Activated T-helper 2 cell treated with anti-CD3 and anti-CD28 coated beads, Interferon-gamma antibody, Interleukin-2, Interleukin-4, amounts not matched to agents 10 μg/mL and 5 μg/mL and 100 μg/mL, durations not matched to agents 14 hours and 24 hours and 36 hours (primary cell): ENCODE measurements at regions not wholly inside any gene's neighbourhood (a gene's known extent, or its start where the extent isn't known, plus 50 kb on each side); places are given as distances from the start of the nearest gene placed in this dataset.

Source experiments
- DNase-seq: peaks from one replicate; pipeline ENCODE4 v3.0.0; 2021; ENCODE audit warnings: low spot score
- H3K27ac Mint-ChIP-seq: one replicate; pipeline ENCODE4 v1.8.0; 2021; ENCODE audit warnings: mixed read lengths
- H3K27me3 Mint-ChIP-seq: one replicate; pipeline ENCODE4 v1.8.0; 2021; ENCODE audit warnings: low read depth, mixed read lengths
- H3K36me3 Mint-ChIP-seq: one replicate; pipeline ENCODE4 v1.8.0; 2021; ENCODE audit warnings: low read depth, mixed read lengths
- H3K4me1 Mint-ChIP-seq: one replicate; pipeline ENCODE4 v1.8.0; 2021; ENCODE audit warnings: low read depth, mixed read lengths
- H3K4me3 Mint-ChIP-seq: one replicate; pipeline ENCODE4 v1.8.0; 2021; ENCODE audit warnings: low read depth, mild to moderate bottlenecking, moderate library complexity, mixed read lengths
- H3K9me3 Mint-ChIP-seq: one replicate; pipeline ENCODE4 v1.8.0; 2021; ENCODE audit warnings: mixed read lengths
- intact Hi-C: fragments of 100-400 bp; cut with micrococcal nuclease; formaldehyde crosslinking; loops from one replicate; pipeline ENCODE4 v1.15.1; 2023

DNA sequence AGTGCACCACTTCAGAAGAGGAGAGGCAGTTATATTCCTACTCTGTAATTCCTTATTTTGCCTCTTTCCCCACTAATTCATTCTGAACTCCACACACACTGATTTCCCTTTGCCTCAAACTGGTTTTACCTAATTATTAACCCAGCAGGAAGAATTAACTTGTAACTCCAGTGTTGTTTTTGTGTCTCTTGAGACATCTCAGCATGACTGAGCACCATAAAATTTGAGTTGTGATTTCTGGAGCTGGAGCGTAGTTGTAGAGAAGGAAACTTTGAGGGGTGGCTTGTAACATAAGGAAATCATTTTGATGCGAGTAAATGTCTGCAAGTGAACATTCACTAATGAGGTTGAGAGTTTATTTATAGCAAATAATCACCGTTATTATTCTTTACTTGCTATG lies 265.2 kb downstream of the TMEM38B start:
- no peak overlapping the region for H3K27ac Mint-ChIP-seq
- no peaks in the 10 kb centered on the region for H3K27me3 Mint-ChIP-seq
- no peaks in the 10 kb centered on the region for H3K36me3 Mint-ChIP-seq
- no peak overlapping the region for H3K4me3 Mint-ChIP-seq
- intact Hi-C loops: no loop called here
- DNase-seq: no peak
- no peaks in the 10 kb centered on the region for H3K9me3 Mint-ChIP-seq
- no peaks in the 10 kb centered on the region for H3K4me1 Mint-ChIP-seq

GRCh38 chr9:105963343-105964099 lies 269.2 kb downstream of the TMEM38B start:
- Mint-ChIP-seq H3K4me1 (no peaks in the 10 kb centered on the region), H3K27me3 (no peaks in the 10 kb centered on the region), H3K9me3 (no peaks in the 10 kb centered on the region), H3K36me3 (no peaks in the 10 kb centered on the region), H3K27ac (no peak overlapping the region), H3K4me3 (no peak overlapping the region)
- intact Hi-C loops: no loop called here
- DNase-seq: no peak

- H3K4me1 Mint-ChIP-seq: no peaks in the 10 kb centered on the region
- no peaks in the 10 kb centered on the region for H3K9me3 Mint-ChIP-seq
- no peaks in the 10 kb centered on the region for H3K36me3 Mint-ChIP-seq
- no peaks in the 10 kb centered on the region for H3K27me3 Mint-ChIP-seq
- no peak for DNase-seq
- intact Hi-C loops: no loop called here
- H3K27ac Mint-ChIP-seq: no peak overlapping the region
- H3K4me3 Mint-ChIP-seq: no peak overlapping the region
Observed at GRCh38 chr9:105964156-105964555, 269.8 kb downstream of the TMEM38B start.

- no peak overlapping the region for H3K4me3 Mint-ChIP-seq
- no peaks in the 10 kb centered on the region for H3K36me3 Mint-ChIP-seq
- no peak overlapping the region for H3K27ac Mint-ChIP-seq
- no peak for DNase-seq
- H3K9me3 Mint-ChIP-seq: no peaks in the 10 kb centered on the region
- intact Hi-C loops: no loop called here
- H3K27me3 Mint-ChIP-seq: no peaks in the 10 kb centered on the region
- no peaks in the 10 kb centered on the region for H3K4me1 Mint-ChIP-seq
Observed at GRCh38 chr9:105966834-105967233, 272.5 kb downstream of the TMEM38B start.

DNA sequence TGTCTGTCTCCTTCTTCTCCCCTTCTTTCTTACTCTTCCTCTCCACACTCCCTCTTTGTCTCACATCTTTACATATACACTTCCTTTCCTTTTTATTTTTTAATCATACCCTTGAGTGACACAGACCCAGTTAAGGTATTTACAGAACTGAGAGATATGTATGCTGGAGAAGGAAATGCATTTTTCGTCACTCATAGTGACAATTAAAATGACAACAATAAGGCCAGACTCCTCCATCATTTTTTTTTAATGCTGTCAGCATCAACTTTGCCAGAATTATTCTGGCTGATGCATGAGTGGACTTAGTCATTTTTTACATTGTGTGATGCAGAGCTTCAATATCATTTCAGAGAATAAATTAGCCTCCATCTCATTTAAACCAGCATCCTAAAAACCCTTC lies 272.9 kb downstream of the TMEM38B start:
- DNase-seq: no peak
- Mint-ChIP-seq H3K4me3 (no peak overlapping the region), H3K9me3 (no peaks in the 10 kb centered on the region), H3K27me3 (no peaks in the 10 kb centered on the region), H3K4me1 (no peaks in the 10 kb centered on the region), H3K36me3 (no peaks in the 10 kb centered on the region), H3K27ac (no peak overlapping the region)
- intact Hi-C loops: no loop called here

DNA sequence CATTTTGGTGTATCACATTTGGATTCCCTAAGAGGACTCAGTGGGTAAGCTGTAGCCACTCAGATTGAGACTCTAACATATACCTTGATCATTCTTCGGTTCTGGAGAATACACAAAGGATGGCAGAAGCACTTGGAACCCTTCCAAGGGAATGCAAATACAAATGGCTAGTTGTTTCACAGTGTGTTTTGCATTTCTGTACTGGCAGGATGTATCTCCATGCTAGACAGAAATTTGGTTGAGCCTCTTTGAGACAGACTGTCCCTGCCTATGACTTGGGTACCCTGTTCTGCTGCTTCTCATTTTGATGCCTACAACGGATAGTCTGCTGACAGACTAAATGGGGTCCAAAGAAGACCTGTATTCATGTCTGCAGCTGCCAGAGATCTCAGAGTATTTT lies 273.5 kb downstream of the TMEM38B start:
- no peaks in the 10 kb centered on the region for H3K36me3 Mint-ChIP-seq
- no peak for DNase-seq
- no peak overlapping the region for H3K4me3 Mint-ChIP-seq
- H3K9me3 Mint-ChIP-seq: no peaks in the 10 kb centered on the region
- H3K27ac Mint-ChIP-seq: no peak overlapping the region
- H3K4me1 Mint-ChIP-seq: no peaks in the 10 kb centered on the region
- no peaks in the 10 kb centered on the region for H3K27me3 Mint-ChIP-seq
- intact Hi-C loops: no loop called here

- no peaks in the 10 kb centered on the region for H3K4me1 Mint-ChIP-seq
- no peaks in the 10 kb centered on the region for H3K27me3 Mint-ChIP-seq
- intact Hi-C loops: no loop called here
- no peak overlapping the region for H3K4me3 Mint-ChIP-seq
- H3K27ac Mint-ChIP-seq: no peak overlapping the region
- no peak for DNase-seq
- H3K9me3 Mint-ChIP-seq: no peaks in the 10 kb centered on the region
- H3K36me3 Mint-ChIP-seq: no peaks in the 10 kb centered on the region
Observed at GRCh38 chr9:105968811-105969466, 274.6 kb downstream of the TMEM38B start.

DNA sequence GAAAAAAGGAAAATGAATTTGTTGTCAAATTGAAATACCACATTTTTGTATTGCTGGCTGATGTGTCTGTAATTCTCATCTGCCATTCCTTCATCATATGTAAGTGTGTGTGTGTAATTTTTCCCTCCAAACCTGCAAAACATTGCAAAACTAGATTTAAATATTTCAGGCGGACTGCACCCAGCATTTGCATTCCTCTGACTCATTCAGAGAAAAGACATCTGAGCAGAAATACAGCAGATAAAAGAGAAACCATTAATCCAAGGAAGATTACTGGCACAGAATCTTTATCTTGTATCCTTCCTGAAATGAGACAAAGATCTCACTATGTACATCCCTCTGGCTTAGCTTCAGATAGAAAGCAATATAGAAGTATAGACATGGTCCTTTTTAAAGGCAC lies 275.3 kb downstream of the TMEM38B start:
- no peak overlapping the region for H3K4me3 Mint-ChIP-seq
- no peak overlapping the region for H3K27ac Mint-ChIP-seq
- H3K4me1 Mint-ChIP-seq: no peaks in the 10 kb centered on the region
- DNase-seq: no peak
- H3K27me3 Mint-ChIP-seq: no peaks in the 10 kb centered on the region
- intact Hi-C loops: no loop called here
- H3K9me3 Mint-ChIP-seq: no peaks in the 10 kb centered on the region
- no peaks in the 10 kb centered on the region for H3K36me3 Mint-ChIP-seq

- intact Hi-C loops: no loop called here
- Mint-ChIP-seq H3K36me3 (no peaks in the 10 kb centered on the region), H3K4me3 (no peak overlapping the region), H3K4me1 (no peaks in the 10 kb centered on the region), H3K27me3 (no peaks in the 10 kb centered on the region), H3K27ac (no peak overlapping the region), H3K9me3 (no peaks in the 10 kb centered on the region)
- no peak for DNase-seq
Observed at GRCh38 chr9:105971986-105972385, 277.6 kb downstream of the TMEM38B start.

DNA sequence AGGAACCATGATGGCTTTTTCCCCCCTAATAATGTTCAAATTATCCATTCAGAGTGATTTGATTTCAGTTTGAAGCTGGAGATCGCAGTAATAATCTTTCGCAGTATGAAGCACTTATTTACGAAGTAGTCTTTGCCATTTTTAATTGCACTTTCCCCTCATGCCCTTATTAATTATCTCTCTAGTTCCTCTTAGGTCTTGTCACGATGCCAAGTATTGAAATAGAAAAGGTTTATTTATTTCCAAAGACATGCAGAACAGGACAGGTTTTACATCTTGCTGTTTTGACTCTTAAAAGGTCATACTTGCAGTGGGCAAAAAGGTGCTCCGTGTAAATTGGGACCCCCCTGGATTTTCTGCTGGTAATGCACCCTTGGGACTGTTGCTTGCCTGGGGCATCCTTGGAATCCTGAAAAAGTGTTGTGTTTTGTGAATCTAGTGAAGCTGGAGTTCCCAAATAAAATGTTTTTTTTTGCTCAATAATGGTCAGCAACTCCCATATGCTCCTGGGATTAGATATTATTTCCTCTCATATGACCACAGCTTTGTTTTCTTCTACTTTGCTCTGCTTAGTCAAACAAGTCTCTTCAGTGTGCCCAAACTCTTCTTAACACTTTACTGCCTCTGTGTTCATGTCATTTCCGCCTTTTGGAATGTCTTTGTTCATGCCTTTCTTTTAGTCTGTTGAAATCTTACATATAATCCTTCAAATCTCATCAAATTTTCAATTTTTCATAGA lies 278.3 kb downstream of the TMEM38B start:
- Mint-ChIP-seq H3K4me1 (no peaks in the 10 kb centered on the region), H3K4me3 (no peak overlapping the region), H3K36me3 (no peaks in the 10 kb centered on the region), H3K9me3 (no peaks in the 10 kb centered on the region), H3K27me3 (no peaks in the 10 kb centered on the region), H3K27ac (no peak overlapping the region)
- intact Hi-C loops: no loop called here
- no peak for DNase-seq

DNA sequence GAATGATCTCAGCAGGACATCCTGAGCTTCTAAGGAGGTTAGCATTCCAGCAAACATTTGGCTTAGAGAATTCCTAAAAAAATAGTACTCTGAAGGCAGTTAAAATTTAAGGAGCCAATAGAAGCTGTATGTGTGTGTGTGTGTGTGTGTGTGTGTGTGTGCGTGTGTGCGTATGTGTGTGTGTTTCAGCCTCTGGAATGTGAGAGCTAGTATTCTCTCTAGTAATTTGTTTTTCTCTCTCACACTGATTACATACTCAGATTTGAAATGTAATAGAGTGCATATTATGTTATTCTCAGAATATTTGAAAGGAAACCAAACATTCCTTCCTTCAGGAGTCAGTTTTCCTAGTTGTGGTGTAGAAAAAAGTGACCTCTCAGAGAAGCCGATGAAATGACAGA lies 279.6 kb downstream of the TMEM38B start:
- H3K4me1 Mint-ChIP-seq: no peaks in the 10 kb centered on the region

GRCh38 chr9:105975886-105976645 lies 281.7 kb downstream of the TMEM38B start:
- Mint-ChIP-seq H3K4me3 (no peak overlapping the region), H3K27me3 (no peaks in the 10 kb centered on the region), H3K9me3 (no peaks in the 10 kb centered on the region), H3K4me1 (no peaks in the 10 kb centered on the region), H3K27ac (no peak overlapping the region), H3K36me3 (no peaks in the 10 kb centered on the region)
- DNase-seq: no peak
- intact Hi-C loops: no loop called here

More for the DNA sequence above, 279.6 kb downstream of the TMEM38B start:
- H3K27me3 Mint-ChIP-seq: no peaks in the 10 kb centered on the region
- intact Hi-C loops: no loop called here
- no peak overlapping the region for H3K4me3 Mint-ChIP-seq
- DNase-seq: no peak
- H3K36me3 Mint-ChIP-seq: no peaks in the 10 kb centered on the region
- H3K9me3 Mint-ChIP-seq: no peaks in the 10 kb centered on the region
- no peak overlapping the region for H3K27ac Mint-ChIP-seq
